PC-3 (cell line): ENCODE measurements at regions not wholly inside any gene's neighbourhood (a gene's known extent, or its start where the extent isn't known, plus 50 kb on each side); places are given as distances from the start of the nearest gene placed in this dataset.

Experiments
- CTCF ChIP-seq: fragments of 300-600 bp; sonication (generic); conservative IDR thresholded peaks from 2 replicates; pipeline ENCODE4 v1.5.1; 2017; ENCODE audit warnings: antibody characterized with exemption, low read depth, mild to moderate bottlenecking, low read length
- EZH2 ChIP-seq: fragments of 300-600 bp; sonication (generic); IDR thresholded peaks from one replicate; pipeline ENCODE4 v1.6.1; 2017; ENCODE audit warnings: antibody characterized with exemption, mild to moderate bottlenecking, low read length; ENCODE audit not compliant: unreplicated experiment

GRCh38 chr6:78589436-78589835 lies 277.9 kb upstream of the IRAK1BP1 start:
- TF ChIP-seq CTCF (no peak), EZH2 (no peak)
